ENCODE measurements at regions not wholly inside any gene's neighbourhood (a gene's known extent, or its start where the extent isn't known, plus 50 kb on each side); places are given as distances from the start of the nearest gene placed in this dataset.

GRCh38 chr3:111282024-111282423 lies 210.4 kb downstream of the NECTIN3 start:
- Mint-ChIP-seq H3K4me3 (no peak overlapping the region), H3K9me3 (no peaks in the 10 kb centered on the region), H3K4me1 (no peaks in the 10 kb centered on the region), H3K27ac (no peak overlapping the region), H3K36me3 (ENCODE audit: low read depth) (no peaks in the 10 kb centered on the region), H3K27me3 (no peaks in the 10 kb centered on the region)
- TF ChIP-seq CTCF (IDR thresholded peaks at IDR 0.05): no peak
- POLR2A ChIA-PET: no interaction called here
- intact Hi-C loops (cut with micrococcal nuclease): no loop called here
- CTCF ChIA-PET: no interaction called here
- no peak for DNase-seq
- no peak for ATAC-seq (ENCODE audit: low read depth)

- DNase-seq: no peak
- ATAC-seq (ENCODE audit: low read depth): no peak
- intact Hi-C loops (cut with micrococcal nuclease): no loop called here
- Mint-ChIP-seq H3K27me3 (no peaks in the 10 kb centered on the region), H3K9me3 (no peaks in the 10 kb centered on the region), H3K27ac (no peak overlapping the region), H3K4me1 (no peaks in the 10 kb centered on the region), H3K36me3 (ENCODE audit: low read depth) (no peaks in the 10 kb centered on the region), H3K4me3 (no peak overlapping the region)
- ChIA-PET CTCF (no interaction called here), POLR2A (no interaction called here)
- no peak for TF ChIP-seq CTCF (IDR thresholded peaks at IDR 0.05)
These were observed 211.5 kb downstream of the NECTIN3 start for GRCh38 chr3:111283165-111283564.

GRCh38 chr3:111284503-111285183 lies 213.0 kb downstream of the NECTIN3 start:
- TF ChIP-seq CTCF (IDR thresholded peaks at IDR 0.05): no peak
- H3K4me3 Mint-ChIP-seq: no peak overlapping the region
- no peaks in the 10 kb centered on the region for H3K4me1 Mint-ChIP-seq
- CTCF ChIA-PET: no interaction called here
- H3K36me3 Mint-ChIP-seq (ENCODE audit: low read depth): no peaks in the 10 kb centered on the region
- POLR2A ChIA-PET: no interaction called here
- no peaks in the 10 kb centered on the region for H3K9me3 Mint-ChIP-seq
- no peaks in the 10 kb centered on the region for H3K27me3 Mint-ChIP-seq
- no peak for DNase-seq
- intact Hi-C loops (cut with micrococcal nuclease): no loop called here
- no peak for ATAC-seq (ENCODE audit: low read depth)
- H3K27ac Mint-ChIP-seq: no peak overlapping the region

- Mint-ChIP-seq H3K27me3 (no peaks in the 10 kb centered on the region), H3K27ac (no peak overlapping the region), H3K36me3 (ENCODE audit: low read depth) (no peaks in the 10 kb centered on the region), H3K4me1 (no peaks in the 10 kb centered on the region), H3K4me3 (no peak overlapping the region), H3K9me3 (no peaks in the 10 kb centered on the region)
- ChIA-PET CTCF (no interaction called here), POLR2A (no interaction called here)
- ATAC-seq (ENCODE audit: low read depth) (no peak), DNase-seq (no peak)
- intact Hi-C loops (cut with micrococcal nuclease): no loop called here
- TF ChIP-seq CTCF (IDR thresholded peaks at IDR 0.05): no peak
These were observed 213.5 kb downstream of the NECTIN3 start for GRCh38 chr3:111285184-111285538.

- ATAC-seq (ENCODE audit: low read depth) (no peak), DNase-seq (no peak)
- Mint-ChIP-seq H3K36me3 (ENCODE audit: low read depth) (no peaks in the 10 kb centered on the region), H3K4me3 (no peak overlapping the region), H3K27ac (no peak overlapping the region), H3K4me1 (no peaks in the 10 kb centered on the region), H3K9me3 (no peaks in the 10 kb centered on the region), H3K27me3 (no peaks in the 10 kb centered on the region)
- CTCF ChIA-PET: interaction anchor here (0.6 kb wide), 1 partner anchor 630 kb away, joined by 3 read pairs; no protein-coding TSS in a partner anchor
- intact Hi-C loops (cut with micrococcal nuclease): no loop called here
- POLR2A ChIA-PET: no interaction called here
- no peak for TF ChIP-seq CTCF (IDR thresholded peaks at IDR 0.05)
These were observed 214.1 kb downstream of the NECTIN3 start for GRCh38 chr3:111285694-111286093.

Data from activated B cell treated with CpG ODN at 0.5 μM for 24 hours (primary cell).